ENCODE measurements at regions not wholly inside any gene's neighbourhood (a gene's known extent, or its start where the extent isn't known, plus 50 kb on each side); places are given as distances from the start of the nearest gene placed in this dataset.

DNA sequence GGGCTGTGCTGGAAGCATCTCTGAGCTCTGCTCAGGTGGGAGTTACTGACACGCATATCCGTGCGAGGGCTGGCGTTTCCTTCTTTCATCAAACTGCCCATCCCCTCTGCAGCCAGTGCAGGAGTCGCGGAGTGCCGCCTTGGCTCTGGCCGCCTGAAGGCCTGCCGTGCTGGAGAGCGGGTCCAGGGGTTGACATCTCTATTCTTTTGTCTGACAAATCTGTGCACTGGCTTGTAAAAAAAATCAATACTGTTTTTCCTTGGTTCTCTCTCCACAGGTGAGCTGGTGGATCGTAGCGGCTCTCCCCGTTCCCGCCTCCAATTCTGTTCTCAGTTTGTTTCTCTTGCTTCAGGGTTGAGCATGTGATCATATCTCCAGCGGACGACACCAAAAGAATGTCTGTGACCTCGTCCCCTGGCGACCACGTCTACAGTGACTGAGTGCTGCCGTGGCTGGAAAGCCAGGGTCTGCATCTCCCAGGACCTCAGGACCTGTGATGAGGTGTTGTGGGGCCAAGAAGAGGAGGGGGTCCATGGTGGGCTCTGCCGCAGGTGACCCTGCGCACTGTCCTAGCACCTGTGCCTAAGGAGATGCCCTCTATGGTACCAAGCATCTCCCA, 214.3 kb upstream of the IRX4 start:
- H3K27me3 Mint-ChIP-seq, result peaks cover 8 to 10% of the 10 kb centered on the region in 2 donors
- ChIA-PET CTCF (ENCODE audit: partially characterized antibody) (no interaction called here), POLR2A (ENCODE audit: partially characterized antibody) (no interaction called here)
- no peak overlapping the region for H3K27ac Mint-ChIP-seq
- intact Hi-C loops (cut with micrococcal nuclease), result no loop called here
- H3K4me1 Mint-ChIP-seq, result no peaks in the 10 kb centered on the region
- Histone ChIP-seq H3K27me3 (ENCODE audit: insufficient read depth, low read length) (no peaks in the 10 kb centered on the region), H3K9me3 (ENCODE audit: control insufficient read depth in 1 of 2, low read length in 2 of 2) (no peaks in the 10 kb centered on the region), H3K36me3 (ENCODE audit: insufficient read depth, low read length) (no peaks in the 10 kb centered on the region), H3K27ac (ENCODE audit: low read depth, low read length) (no peak overlapping the region), H3K4me1 (ENCODE audit: insufficient read depth, low read length) (no peaks in the 10 kb centered on the region), H3K4me3 (ENCODE audit: low read length in 2 of 2) (no peak overlapping the region)
- no peaks in the 10 kb centered on the region for H3K36me3 Mint-ChIP-seq
- H3K4me3 Mint-ChIP-seq, result no peak overlapping the region
- DNase-seq, result no peak
- peaks cover 0 to 2% (median 0%) of the 10 kb centered on the region in 8 donors for H3K9me3 Mint-ChIP-seq

DNA sequence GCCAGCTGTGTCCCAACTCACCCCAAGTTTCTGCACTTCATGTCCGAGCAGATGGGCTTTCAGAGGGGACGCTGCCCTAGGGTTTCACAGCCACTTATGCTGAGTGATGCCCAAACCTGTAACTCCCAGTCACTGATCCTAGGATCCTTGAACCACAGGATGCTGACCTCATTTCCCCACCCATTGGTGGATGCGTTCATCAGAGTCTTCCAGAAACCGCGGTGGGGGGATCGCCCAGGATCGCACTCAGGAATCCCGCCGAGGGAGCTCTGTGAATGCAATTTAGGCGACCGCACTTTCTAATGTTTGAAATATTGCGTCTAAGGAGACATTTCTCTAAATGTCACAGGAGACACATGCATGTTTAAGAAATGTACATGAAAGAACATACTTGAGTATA, 212.3 kb upstream of the IRX4 start:
- Mint-ChIP-seq H3K27me3 (peaks cover 7% of the 10 kb centered on the region in 2 donors), H3K27ac (no peak overlapping the region), H3K4me3 (no peak overlapping the region), H3K9me3 (peaks cover 0 to 2% (median 0%) of the 10 kb centered on the region in 8 donors), H3K36me3 (no peaks in the 10 kb centered on the region), H3K4me1 (no peaks in the 10 kb centered on the region)
- H3K27me3 ChIP-seq (ENCODE audit: insufficient read depth, low read length), result no peaks in the 10 kb centered on the region
- POLR2A ChIA-PET (ENCODE audit: partially characterized antibody), result no interaction called here
- no peaks in the 10 kb centered on the region for H3K9me3 ChIP-seq (ENCODE audit: control insufficient read depth in 1 of 2, low read length in 2 of 2)
- CTCF ChIA-PET (ENCODE audit: partially characterized antibody), result no interaction called here
- H3K27ac ChIP-seq (ENCODE audit: low read depth, low read length), result no peak overlapping the region
- intact Hi-C loops (cut with micrococcal nuclease), result no loop called here
- H3K36me3 ChIP-seq (ENCODE audit: insufficient read depth, low read length), result no peaks in the 10 kb centered on the region
- no peaks in the 10 kb centered on the region for H3K4me1 ChIP-seq (ENCODE audit: insufficient read depth, low read length)
- DNase-seq, result no peak
- H3K4me3 ChIP-seq (ENCODE audit: low read length in 2 of 2), result no peak overlapping the region

DNA sequence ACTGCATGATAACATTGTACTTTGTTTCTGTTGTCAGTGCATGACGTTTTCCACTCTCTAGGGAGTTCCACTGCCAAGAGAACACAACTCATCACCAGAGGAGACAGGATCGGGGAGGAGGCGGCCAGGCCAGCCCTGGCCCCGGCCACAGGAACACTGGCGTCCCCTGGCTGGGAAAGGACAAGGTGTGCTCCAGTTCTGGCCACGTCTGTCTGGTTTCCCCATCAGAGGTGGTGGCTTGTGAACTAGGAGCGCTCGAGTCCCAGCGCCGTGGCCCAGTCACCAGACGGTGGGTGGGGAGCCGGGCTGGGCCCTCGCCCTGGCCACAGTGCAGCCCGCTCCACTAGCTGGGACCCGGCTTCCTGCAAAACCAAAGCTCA, 211.9 kb upstream of the IRX4 start:
- intact Hi-C loops (cut with micrococcal nuclease), result no loop called here
- H3K27ac Mint-ChIP-seq, result no peak overlapping the region
- peaks cover 7% of the 10 kb centered on the region in 2 donors for H3K27me3 Mint-ChIP-seq
- peaks cover 0 to 2% (median 0%) of the 10 kb centered on the region in 8 donors for H3K9me3 Mint-ChIP-seq
- ChIA-PET POLR2A (ENCODE audit: partially characterized antibody) (no interaction called here), CTCF (ENCODE audit: partially characterized antibody) (no interaction called here)
- Histone ChIP-seq H3K9me3 (ENCODE audit: control insufficient read depth in 1 of 2, low read length in 2 of 2) (no peaks in the 10 kb centered on the region), H3K36me3 (ENCODE audit: insufficient read depth, low read length) (no peaks in the 10 kb centered on the region), H3K4me3 (ENCODE audit: low read length in 2 of 2) (no peak overlapping the region), H3K27ac (ENCODE audit: low read depth, low read length) (no peak overlapping the region), H3K27me3 (ENCODE audit: insufficient read depth, low read length) (no peaks in the 10 kb centered on the region), H3K4me1 (ENCODE audit: insufficient read depth, low read length) (no peaks in the 10 kb centered on the region)
- H3K4me3 Mint-ChIP-seq, result no peak overlapping the region
- no peak for DNase-seq
- no peaks in the 10 kb centered on the region for H3K4me1 Mint-ChIP-seq
- no peaks in the 10 kb centered on the region for H3K36me3 Mint-ChIP-seq

DNA sequence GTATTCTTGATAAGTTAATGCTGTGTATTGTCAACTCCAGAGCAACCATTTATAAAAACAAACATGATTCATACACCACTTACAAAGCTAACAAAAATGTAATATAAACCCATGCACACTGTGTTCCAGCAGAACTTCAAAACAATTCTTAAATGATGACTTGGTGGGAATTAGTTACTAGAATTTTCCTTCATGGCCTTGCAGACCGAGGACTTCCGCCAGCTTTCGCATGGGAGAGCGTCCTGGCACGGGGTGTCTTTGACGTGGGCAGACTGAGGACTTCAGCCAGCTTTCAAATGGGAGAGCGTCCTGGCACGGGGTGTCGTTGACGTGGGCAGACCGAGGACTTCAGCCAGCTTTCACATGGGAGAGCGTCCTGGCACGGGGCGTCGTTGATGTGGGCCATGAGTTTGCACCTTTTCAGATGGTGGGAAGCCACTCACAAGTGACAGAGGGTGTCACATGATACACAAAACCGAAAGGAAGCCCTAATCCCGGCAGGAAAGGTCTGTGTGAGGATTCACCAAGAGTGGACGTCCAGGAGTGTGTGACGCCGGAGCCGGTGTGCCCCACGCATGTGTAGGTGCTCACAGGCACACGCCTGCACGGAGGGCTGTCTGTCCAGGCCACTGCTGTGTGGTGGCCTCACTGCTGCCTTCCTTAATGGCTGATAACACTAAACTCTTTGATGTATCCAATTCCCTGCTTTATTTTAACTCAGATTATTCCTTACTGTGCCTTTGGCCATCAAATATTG, 211.3 kb upstream of the IRX4 start:
- H3K27ac ChIP-seq (ENCODE audit: low read depth, low read length), result no peak overlapping the region
- H3K27me3 ChIP-seq (ENCODE audit: insufficient read depth, low read length), result no peaks in the 10 kb centered on the region
- CTCF ChIA-PET (ENCODE audit: partially characterized antibody), result no interaction called here
- POLR2A ChIA-PET (ENCODE audit: partially characterized antibody), result no interaction called here
- H3K36me3 ChIP-seq (ENCODE audit: insufficient read depth, low read length), result no peaks in the 10 kb centered on the region
- H3K4me3 Mint-ChIP-seq, result no peak overlapping the region
- intact Hi-C loops (cut with micrococcal nuclease), result no loop called here
- no peaks in the 10 kb centered on the region for H3K4me1 Mint-ChIP-seq
- H3K9me3 Mint-ChIP-seq, result peaks cover 0 to 2% (median 0%) of the 10 kb centered on the region in 8 donors
- no peak for DNase-seq
- H3K9me3 ChIP-seq (ENCODE audit: control insufficient read depth in 1 of 2, low read length in 2 of 2), result no peaks in the 10 kb centered on the region
- no peaks in the 10 kb centered on the region for H3K4me1 ChIP-seq (ENCODE audit: insufficient read depth, low read length)
- H3K27ac Mint-ChIP-seq, result no peak overlapping the region
- peaks cover 7 to 10% of the 10 kb centered on the region in 2 donors for H3K27me3 Mint-ChIP-seq
- no peak overlapping the region for H3K4me3 ChIP-seq (ENCODE audit: low read length in 2 of 2)
- no peaks in the 10 kb centered on the region for H3K36me3 Mint-ChIP-seq

DNA sequence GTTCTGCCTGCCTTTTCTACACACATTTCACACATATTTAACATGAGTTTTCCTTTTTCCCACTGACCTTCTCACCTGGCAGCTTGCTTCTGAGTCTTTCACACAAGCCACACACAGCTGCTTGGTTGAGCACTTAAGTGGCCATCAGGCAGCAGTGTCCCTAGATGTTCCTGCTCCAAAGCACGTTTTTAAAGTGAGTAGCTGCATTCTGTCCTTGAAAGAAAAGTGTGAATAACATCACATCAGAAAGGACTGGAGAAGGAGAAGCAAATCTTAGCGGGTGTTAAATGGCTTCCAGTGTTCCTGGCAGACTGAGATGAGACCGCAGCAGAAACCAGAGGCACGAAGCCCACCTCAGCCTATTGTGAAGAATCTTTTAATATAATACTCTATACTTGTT, 209.2 kb upstream of the IRX4 start:
- no peaks in the 10 kb centered on the region for H3K9me3 ChIP-seq (ENCODE audit: control insufficient read depth in 1 of 2, low read length in 2 of 2)
- H3K27me3 ChIP-seq (ENCODE audit: insufficient read depth, low read length), result no peaks in the 10 kb centered on the region
- H3K4me3 ChIP-seq (ENCODE audit: low read length in 2 of 2), result no peak overlapping the region
- no peaks in the 10 kb centered on the region for H3K4me1 Mint-ChIP-seq
- no peak overlapping the region for H3K27ac ChIP-seq (ENCODE audit: low read depth, low read length)
- CTCF ChIA-PET (ENCODE audit: partially characterized antibody), result no interaction called here
- intact Hi-C loops (cut with micrococcal nuclease), result no loop called here
- H3K36me3 Mint-ChIP-seq, result no peaks in the 10 kb centered on the region
- H3K9me3 Mint-ChIP-seq, result peaks cover 0 to 2% (median 0%) of the 10 kb centered on the region in 8 donors
- no peak for DNase-seq
- H3K27ac Mint-ChIP-seq, result no peak overlapping the region
- no peaks in the 10 kb centered on the region for H3K36me3 ChIP-seq (ENCODE audit: insufficient read depth, low read length)
- H3K4me3 Mint-ChIP-seq, result no peak overlapping the region
- H3K4me1 ChIP-seq (ENCODE audit: insufficient read depth, low read length), result no peaks in the 10 kb centered on the region
- POLR2A ChIA-PET (ENCODE audit: partially characterized antibody), result no interaction called here
- H3K27me3 Mint-ChIP-seq, result peaks cover 4 to 7% of the 10 kb centered on the region in 2 donors

DNA sequence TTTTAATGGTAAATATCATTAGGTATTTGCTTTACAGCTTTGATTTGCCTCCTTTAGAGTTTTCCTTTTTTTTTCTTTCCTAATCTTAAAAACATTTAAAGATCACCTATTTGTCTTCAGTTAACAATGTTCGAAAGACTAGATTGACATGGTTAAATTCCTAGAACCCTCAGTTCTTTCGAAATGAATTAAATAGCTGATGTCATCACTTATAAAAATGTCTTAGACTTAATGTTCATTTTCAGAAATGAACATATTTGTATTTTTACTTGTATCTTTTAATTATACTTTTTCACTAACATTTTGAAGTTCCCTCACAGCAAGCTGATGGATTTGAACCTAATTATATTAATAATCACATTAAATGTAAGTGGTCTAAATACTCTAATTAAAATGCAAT, 205.3 kb upstream of the IRX4 start:
- intact Hi-C loops (cut with micrococcal nuclease), result no loop called here
- no peaks in the 10 kb centered on the region for H3K4me1 ChIP-seq (ENCODE audit: insufficient read depth, low read length)
- H3K4me3 ChIP-seq (ENCODE audit: low read length in 2 of 2), result no peak overlapping the region
- no peak for DNase-seq
- H3K27me3 Mint-ChIP-seq, result peaks cover 0 to 7% of the 10 kb centered on the region in 2 donors
- no peak overlapping the region for H3K27ac Mint-ChIP-seq
- no peaks in the 10 kb centered on the region for H3K27me3 ChIP-seq (ENCODE audit: insufficient read depth, low read length)
- no peaks in the 10 kb centered on the region for H3K36me3 Mint-ChIP-seq
- H3K4me1 Mint-ChIP-seq, result no peaks in the 10 kb centered on the region
- H3K4me3 Mint-ChIP-seq, result no peak overlapping the region
- ChIA-PET POLR2A (ENCODE audit: partially characterized antibody) (no interaction called here), CTCF (ENCODE audit: partially characterized antibody) (no interaction called here)
- no peaks in the 10 kb centered on the region for H3K36me3 ChIP-seq (ENCODE audit: insufficient read depth, low read length)
- H3K9me3 Mint-ChIP-seq, result peaks cover 0 to 2% (median 0%) of the 10 kb centered on the region in 8 donors
- H3K27ac ChIP-seq (ENCODE audit: low read depth, low read length), result no peak overlapping the region
- H3K9me3 ChIP-seq (ENCODE audit: control insufficient read depth in 1 of 2, low read length in 2 of 2), result no peaks in the 10 kb centered on the region

DNA sequence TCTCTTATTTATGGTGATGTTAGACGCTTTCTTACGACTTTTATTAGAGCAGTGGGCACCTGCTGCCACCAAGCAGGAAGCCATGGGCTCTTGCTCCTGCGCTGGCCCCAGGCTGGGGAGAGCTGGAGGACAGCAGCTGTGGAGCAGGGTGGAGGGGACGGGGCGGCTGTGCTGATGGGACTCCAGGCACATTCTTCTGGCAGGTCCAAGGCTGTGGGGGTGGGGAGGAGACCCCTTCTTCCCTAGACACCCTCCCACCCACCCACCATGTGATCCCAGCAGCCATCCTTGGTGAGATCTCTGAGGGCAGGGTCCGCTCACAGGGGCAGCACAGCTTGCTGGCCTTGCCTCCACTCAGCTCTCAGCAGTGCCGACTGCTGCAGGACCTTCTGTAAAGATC, 192.6 kb upstream of the IRX4 start:
- Histone ChIP-seq H3K4me3 (ENCODE audit: low read length in 2 of 2) (no peak overlapping the region), H3K4me1 (ENCODE audit: insufficient read depth, low read length) (no peaks in the 10 kb centered on the region), H3K27me3 (ENCODE audit: insufficient read depth, low read length) (no peaks in the 10 kb centered on the region), H3K36me3 (ENCODE audit: insufficient read depth, low read length) (no peaks in the 10 kb centered on the region), H3K27ac (ENCODE audit: low read depth, low read length) (no peak overlapping the region), H3K9me3 (ENCODE audit: control insufficient read depth in 1 of 2, low read length in 2 of 2) (no peaks in the 10 kb centered on the region)
- ChIA-PET POLR2A (ENCODE audit: partially characterized antibody) (interaction anchor here (0.5 kb wide), 1 partner anchor 28 kb away, joined by 3 read pairs; no protein-coding TSS in a partner anchor), CTCF (ENCODE audit: partially characterized antibody) (no interaction called here)
- DNase-seq, result no peak
- Mint-ChIP-seq H3K27ac (no peak overlapping the region), H3K36me3 (no peaks in the 10 kb centered on the region), H3K4me1 (no peaks in the 10 kb centered on the region), H3K4me3 (no peak overlapping the region), H3K9me3 (peaks cover 0 to 4% (median 0%) of the 10 kb centered on the region in 8 donors), H3K27me3 (peaks cover 11 to 15% of the 10 kb centered on the region in 2 donors)
- intact Hi-C loops (cut with micrococcal nuclease), result no loop called here

All from CD4-positive, alpha-beta memory T cell (primary cell).